ENCODE measurements at regions not wholly inside any gene's neighbourhood (a gene's known extent, or its start where the extent isn't known, plus 50 kb on each side); places are given as distances from the start of the nearest gene placed in this dataset.

DNA sequence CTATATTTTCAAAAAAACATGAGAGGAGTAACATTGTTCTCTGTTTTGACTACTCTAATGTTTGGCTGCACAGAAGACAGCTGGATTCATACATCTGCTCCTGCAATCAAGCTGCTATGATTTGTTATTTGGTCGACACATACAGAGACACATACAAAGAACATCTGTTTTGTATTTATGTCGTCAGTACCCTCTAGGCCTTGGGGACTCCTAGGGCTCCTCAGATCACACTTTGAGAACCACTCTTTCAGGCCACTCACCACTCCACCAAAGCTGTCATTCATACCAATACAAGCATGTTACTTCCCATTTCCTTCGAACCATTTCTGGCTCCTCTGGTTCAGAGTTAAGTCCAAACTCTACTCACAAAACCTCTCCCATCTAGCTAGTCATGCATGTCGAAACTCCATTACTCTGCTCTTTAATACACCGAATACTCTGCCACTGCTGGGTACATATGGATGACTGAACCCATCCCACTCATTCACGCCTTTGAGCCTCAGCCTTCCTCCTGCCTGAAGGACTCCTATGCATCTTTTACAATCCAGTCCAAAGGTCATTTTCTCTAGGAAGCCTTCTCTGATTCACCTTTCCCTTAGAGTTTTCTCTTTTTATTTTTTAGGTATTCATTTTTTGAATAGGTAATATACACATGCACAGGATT is 102.9 kb upstream of the ARHGEF3 start:
- TF ChIP-seq EZH2 (IDR thresholded peaks at IDR 0.05; ENCODE audit: insufficient read depth, poor library complexity, severe bottlenecking) (no peak), EZH2phosphoT487 (IDR thresholded peaks at IDR 0.05; ENCODE audit: insufficient read depth, low read depth) (no peak)
